HG03139 (cell line): ENCODE measurements at regions not wholly inside any gene's neighbourhood (a gene's known extent, or its start where the extent isn't known, plus 50 kb on each side); places are given as distances from the start of the nearest gene placed in this dataset.

Experiments
- ATAC-seq: cut with Tn5 transposase; IDR thresholded peaks from one replicate; pipeline ENCODE4 v1.9.1; 2021; ENCODE audit not compliant: unreplicated experiment

DNA sequence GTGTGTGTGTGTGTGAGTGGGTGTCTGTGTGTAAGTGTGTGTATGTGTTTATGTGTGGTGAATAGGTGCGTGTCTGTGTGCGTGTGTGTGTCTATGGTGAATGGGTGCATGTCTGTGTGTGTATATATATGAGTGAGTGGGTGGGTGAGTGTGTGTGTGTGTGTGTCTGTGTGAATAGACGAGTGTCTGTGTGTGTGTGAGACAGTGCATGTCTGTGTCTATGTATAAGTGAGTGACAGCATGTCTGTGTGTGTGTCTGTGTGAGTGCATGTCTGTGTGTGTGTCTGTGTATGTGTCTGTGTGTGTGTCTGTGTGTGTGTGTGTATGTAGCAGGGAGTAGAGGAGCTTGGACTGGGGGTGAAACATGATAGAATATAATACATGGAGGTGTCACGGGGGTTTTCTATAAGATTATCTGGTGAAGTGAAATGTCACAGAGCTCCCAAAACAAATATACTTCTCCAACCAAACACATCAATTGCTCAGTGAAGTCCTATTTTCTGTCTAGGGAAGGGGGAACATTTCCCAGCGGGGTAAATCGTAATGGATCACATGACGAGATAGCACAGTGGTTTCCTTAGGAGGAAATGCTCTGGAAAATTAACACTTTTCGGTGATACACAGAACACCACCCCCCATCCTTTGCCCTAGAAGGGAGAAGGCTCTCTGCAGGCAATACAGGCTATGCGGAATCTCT is 723.3 kb upstream of the CELF2 start:
- ATAC-seq: no peak

DNA sequence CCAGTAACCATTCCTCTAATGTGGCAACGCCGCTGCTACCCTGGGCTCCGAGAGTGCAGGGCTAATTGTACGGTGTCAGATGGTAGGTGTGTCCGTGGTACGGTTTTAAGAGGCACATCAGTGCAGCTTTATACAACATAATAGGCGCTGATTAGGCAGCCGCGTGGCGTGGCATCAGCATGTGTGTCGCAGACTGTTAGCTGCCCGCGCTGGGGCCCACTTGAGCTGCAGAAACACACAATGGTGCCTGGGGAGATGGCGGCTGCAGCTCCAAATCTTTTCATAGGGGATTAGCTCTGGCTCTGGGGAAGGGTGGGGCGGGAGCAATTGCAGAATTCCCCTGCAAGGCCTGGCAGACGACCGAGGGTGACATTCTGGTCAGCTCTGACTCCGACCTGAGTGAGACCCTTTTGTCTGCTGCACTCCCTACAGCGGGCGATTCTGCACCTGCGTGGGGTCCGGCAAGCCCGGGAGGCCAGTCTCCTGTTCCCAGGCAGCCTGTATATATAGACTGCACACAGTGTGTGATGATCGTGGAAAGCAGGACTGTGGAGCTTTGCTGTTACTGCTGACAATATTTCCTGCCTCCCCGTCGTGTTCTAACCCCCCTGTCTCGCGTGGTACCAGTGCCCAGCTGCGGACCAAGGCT is 722.7 kb upstream of the CELF2 start:
- no peak for ATAC-seq

DNA sequence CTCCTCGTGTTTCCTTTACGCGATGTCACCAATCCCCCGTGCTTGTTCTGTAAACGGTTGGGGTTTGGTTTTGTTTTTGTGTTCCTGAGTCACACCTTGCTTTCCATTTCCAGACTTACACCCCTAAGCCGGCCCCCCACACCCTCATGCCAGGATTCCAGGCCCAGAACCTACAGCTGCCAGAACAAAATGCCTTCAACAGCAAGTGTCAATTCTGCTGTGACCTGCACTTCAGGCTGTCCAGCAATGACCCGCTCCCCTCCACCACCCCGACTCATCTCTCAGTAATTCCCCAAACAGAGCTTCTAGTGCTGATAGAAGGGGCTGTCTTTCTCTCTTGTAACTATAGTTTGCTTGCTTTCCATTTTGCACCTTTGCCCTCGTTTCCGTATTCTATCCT is 722.1 kb upstream of the CELF2 start:
- ATAC-seq: no peak

DNA sequence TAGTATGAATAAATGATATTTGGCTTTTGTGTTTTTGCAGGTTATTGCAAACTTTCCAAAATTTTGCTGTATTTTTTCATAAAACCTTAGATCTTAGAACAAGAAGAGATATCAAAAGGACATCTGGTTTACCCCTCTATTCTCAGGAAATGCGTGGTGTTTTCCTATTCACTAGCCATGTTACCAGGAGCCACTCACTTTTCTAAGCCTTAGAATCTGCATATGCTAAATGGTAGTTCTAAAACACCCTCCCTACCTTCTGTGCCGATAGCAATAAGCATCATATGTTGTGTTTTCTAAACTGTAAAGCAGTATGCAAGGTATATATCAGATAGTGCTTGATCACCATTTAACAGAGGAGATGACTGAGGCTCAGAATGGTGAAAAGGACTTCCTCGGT is 715.0 kb upstream of the CELF2 start:
- ATAC-seq: no peak

DNA sequence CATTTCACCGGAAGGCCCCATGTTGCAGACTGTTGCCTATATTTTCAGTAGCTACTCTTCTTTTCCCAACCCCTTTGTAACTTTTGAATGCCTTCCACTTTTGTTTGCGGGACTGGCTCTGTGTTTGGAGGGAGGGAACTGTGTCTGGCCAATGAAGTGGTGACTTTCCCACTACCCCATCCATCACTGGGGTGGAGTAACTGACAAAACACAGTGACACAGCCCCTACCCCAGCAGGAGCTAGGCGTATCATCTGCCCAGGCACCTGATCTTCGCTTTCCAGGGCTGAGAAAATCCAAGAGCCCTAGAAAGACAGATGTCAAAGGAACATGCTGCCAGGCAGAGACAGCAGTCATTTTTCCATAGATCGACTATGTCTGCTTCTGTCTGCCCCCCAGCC is 710.6 kb upstream of the CELF2 start:
- no peak for ATAC-seq

DNA sequence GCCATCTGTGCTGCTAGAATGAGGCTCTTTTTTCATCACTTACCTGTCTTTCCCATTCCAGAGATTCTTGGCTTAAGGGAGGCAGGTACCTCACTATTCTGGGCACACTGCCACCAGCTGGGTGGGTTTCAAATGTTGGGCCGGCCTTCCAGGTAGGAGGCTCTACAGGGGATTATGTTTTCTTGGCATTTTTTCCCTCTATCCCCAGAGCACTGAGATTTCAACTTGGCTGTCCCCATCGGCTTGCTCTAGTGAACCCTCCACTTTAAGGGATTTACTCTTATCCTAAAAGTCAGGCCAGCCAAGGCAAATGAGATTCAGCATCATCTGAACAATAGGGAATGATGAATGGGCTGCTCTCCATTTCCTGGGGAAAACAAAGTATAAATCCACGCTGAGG is 710.1 kb upstream of the CELF2 start:
- no peak for ATAC-seq

DNA sequence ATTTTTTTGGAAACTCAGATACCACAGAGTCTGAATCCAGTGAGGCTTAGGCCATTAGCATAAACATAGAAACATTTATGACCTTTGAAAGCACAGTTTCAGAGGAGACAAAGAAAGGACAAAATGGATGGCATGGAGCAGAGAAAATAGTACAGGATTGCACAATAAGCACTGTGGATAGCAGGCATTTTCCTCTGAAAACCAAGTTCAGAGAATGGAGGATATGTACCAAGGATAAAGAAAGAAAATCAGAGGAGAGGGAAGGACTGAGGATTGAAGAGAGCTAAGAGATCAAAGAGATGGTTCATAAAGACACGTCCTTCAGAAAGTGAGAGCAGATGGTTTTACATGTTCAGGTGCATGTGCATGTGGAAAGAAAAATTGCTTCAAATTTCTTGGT is 707.2 kb upstream of the CELF2 start:
- no peak for ATAC-seq

DNA sequence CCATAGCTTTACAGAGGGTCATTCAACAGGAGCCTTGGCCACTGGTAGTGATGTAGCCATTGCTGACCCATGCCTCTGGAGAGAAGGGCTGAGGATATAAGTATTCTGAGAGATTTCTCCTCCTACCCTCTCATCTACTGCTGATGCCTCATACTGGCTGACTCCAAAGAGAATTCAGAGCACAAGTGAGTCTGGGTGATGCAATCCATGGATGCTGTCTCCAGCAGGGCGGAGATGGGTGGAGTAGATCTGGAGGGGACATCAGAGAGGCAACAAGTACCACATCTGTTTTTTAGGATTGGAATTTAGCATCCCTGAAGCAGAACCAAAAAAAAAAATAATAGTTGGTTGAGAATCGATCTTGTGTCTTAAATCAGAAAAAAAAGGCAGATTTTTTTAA is 705.7 kb upstream of the CELF2 start:
- ATAC-seq: no peak

DNA sequence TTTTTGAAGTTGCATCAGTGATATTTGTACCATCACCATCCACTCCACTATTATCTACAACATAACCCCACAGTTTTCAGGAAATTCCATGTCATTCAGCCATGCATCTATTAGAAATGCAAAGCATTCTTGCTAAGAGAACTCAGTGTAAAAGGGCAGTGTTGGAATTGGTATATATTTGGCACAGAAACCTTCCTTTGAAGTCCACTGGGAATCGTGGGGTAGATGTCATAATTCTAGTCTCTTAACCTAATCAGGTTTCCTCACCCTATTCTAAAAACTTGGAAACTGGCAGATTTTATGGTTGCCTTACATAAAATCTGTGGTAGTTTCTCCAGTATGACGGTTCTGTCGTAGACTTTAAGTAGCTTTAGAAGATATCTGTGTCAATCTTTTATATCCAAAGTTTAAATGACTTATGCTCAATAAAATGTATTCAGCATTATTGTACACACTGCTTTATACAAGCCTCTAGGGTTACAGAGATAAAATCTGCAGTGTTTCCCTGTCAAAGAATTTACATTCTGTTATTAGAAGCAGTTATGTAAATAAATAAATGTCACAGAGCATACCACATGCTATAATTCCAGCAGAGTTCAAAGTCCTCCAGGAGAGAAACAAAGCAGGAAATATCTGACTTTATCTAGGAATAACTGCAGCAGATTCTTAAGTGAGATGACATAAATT is 704.4 kb upstream of the CELF2 start:
- no peak for ATAC-seq

DNA sequence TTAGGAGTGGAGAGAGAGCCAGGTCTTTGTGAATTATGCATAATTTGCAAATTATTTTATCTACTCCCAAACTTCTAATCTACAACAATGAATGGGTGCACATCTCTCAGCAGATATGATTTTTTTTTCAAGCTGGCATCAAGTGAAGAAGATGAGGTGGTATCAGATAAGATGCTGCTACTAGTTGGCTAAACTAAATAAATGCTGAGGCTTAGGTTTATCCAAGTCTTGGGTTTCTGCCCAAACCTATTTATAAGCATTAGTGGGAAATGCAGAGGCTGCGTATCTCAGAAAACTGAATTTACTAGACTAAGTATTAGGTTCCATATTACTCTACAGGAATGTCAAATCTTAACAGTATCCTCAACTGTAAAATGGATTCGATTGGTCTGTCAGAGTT is 703.0 kb upstream of the CELF2 start:
- ATAC-seq: no peak

DNA sequence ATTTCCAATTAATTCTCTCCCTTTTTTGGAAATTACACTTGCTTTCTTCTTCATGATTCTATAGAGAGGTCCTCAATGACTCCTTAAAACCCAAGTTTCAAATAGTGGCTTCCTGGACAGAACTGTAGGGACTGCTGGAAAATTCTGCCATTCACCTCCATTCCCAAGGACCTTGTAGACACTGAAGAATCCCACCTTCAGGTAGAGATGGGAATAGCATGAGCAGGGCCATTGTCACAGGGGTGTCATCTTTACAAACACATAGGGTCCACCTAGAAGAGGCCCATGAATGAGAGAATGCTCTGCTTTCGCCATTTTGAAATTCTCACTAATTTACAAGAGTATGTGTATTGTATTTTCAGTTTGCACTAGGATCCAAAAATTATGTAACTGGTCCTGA is 701.7 kb upstream of the CELF2 start:
- no peak for ATAC-seq

DNA sequence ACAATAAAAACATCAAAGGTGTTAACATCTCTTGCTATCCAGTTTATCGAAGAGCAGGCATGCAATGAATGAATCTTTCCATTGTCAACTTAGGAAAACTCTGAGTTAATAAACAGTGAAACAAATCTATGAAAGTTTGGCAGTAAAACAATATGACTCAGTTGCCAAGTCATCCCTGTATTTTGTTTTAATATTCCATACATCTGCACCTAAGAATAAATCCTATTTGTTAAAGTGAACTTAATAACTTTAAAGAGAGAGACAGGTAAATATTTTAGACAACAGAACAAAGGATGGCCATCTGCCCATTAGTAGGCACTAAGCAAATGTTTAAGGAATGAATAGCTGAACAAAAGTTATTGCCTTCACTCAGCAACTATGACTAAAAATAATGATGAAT is 700.5 kb upstream of the CELF2 start:
- ATAC-seq: no peak

DNA sequence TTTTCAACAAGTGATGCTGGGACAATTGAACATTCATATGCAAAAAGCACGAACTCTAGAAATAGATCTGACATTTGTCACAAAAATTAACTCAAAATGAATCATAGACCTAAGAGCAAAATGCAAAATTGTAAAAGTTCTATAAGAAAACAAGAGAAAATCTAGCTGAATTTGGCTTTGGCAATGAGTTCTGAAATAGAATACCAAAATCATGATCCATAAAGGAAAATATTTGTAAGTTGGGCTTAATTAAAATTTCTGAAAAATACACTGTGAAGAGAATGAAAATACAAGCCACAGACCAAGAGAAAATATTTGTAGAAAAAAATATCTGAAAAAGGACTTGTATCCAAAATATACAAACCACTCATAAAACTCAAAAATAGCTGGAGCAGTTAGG is 698.8 kb upstream of the CELF2 start:
- ATAC-seq: no peak

DNA sequence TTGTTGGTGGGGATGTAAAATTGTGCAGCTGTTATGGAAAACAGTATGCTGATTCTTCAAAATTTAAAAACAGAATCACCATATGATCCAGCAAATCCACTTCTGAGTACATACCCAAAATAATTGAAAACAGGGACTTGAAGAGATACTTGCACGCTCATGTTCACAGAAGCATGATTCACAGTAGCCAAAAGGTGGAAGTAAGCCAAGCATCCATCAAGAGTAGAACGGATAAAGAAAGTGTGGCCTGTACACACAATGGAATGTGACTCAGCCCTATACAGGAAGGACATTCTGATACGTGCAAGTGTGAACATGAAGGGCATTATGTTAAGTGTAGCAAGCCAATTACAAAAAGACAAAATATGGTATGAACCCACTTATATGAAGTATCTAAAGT is 696.7 kb upstream of the CELF2 start:
- ATAC-seq: no peak

DNA sequence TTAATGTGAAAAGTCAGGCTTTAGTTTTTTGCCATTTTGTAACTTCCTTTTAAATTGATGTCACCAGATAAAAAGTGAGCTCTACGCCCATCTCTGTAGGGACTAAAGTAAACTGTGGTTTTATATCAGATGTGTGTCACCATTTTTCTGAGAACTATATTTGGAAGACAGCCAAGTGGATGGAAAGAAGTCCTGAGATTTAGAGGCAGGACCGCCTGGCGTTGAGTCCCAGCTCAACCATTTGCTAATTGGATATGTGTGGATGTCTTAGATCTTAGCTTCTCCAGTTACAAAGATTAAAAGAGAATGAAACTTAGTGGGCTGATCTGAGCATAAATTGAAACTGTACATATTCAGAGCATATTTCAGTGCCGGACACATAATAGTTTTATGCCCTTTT is 691.6 kb upstream of the CELF2 start:
- ATAC-seq: no peak

DNA sequence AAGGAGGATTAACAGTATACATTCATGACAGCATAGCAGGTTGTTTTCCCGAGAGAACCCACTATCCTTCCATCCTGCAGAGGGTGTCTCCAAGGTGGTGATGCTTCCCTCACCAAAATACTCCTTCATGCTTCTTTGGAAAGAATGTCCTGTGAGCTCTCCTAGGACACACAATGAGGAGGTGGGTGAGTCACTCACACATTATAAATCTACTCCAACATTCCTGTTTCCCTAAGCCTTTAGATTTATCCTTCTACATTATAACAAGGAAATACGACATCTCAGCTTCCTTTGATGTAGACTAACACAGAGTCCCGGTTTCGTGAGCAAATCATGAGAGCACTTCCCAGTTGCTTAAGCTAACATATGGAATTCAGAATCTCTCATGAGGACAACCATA is 689.7 kb upstream of the CELF2 start:
- no peak for ATAC-seq

DNA sequence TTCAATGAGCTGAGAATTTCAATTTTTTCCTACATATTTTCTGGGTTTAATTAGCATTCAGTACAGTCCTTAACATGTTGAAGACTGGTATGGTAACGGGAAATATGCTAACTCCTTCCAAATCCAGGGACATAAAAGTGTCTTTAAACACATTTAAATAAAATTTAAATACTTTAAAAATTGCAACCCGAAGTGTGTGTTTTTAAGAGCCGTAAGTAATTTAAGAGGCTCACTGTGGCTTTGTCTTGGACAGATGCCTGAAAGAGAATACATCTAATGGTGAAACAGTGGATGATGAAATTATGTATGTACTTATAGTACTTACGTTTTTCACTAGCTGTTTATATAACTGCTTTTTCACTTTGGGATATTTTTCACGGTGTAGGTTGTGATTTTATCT is 687.3 kb upstream of the CELF2 start:
- ATAC-seq: no peak

DNA sequence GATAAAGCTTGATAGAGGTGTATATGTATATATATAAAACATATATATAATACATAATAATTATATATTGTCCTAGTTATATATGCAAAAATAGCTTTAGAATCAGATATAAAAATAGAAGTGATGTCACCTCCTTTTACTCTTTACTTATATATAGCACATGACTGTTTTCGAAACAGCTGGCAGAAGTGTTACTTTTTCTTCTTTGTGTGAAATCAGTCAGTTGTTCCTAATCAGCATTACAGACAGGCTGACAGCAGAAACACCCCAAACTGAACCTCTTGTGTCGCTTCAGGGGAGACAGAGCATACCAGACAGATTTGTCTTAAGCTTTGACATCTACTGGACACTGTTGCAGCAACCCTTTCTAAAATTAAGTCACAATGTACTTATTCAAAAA is 684.9 kb upstream of the CELF2 start:
- no peak for ATAC-seq

DNA sequence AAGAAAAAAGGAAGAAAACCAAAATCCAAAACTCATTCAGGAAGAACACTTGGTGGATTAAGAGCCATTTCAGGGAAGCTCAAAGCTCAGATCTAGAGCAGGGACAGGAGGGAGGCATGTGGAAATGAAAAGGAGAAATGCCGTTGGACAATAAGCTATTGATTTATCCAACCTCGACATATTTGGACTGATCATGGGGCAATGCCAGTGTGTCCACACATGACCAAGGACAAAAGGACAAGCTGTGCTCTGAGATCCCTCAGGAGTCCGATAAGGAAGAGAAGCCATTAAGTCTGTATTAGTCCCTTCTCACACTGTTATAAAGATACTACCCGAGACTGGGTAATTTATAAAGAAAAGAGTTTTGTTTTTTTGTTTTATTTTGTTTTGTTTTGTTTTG is 684.0 kb upstream of the CELF2 start:
- no peak for ATAC-seq

DNA sequence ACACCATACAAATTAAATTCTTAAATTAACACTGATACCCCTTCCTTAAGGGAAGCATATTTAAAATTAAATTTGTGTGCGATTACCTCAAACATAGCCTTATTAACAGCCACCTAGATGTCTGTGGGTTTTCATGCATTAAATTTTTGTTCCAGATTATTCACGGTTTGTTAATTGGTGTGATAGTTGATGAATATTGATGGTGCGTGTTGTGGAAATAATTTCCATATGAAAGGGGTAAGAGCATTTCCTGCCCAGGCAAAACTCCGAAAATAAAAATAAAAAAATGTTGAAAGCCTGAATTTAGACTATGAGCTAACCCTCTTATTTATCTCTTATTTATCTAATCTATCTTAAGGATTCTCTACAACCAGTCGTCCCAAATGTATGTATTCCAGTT is 679.3 kb upstream of the CELF2 start:
- ATAC-seq: no peak

DNA sequence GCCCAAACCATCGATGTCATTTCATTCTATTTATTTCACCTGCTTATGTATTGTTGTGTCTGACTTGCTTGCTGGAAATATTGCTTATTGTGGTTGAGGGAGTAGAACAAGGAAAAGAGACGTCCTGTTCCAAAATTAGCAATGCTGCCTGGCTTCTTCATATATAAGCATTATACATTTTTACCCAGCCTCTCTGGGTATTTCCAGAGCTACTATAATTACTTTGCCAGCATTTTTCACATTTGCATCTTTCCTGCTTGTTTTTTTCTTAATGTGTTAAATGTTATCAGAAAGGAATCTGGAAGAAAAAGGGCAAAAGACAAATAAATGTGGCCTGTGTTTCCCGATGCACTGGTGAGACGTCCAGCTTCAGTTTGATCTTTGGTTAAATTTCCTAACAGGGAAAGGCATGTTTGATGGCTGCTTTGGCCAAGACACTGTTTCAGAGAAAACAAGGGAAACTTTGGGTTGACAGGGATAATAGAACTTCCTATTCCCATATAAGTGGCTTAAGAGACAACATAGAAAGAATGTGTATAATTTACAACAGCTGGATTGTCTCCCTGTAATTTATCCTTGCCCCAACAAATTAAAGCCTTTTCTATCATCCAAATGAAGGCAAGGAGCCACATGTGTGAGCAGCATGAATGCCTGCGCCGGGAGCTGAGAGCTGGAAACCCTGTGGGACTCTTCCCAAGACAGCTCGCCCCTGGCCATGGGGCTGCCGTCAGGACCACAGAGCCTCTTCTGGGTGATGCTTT is 671.1 kb upstream of the CELF2 start:
- ATAC-seq: no peak

DNA sequence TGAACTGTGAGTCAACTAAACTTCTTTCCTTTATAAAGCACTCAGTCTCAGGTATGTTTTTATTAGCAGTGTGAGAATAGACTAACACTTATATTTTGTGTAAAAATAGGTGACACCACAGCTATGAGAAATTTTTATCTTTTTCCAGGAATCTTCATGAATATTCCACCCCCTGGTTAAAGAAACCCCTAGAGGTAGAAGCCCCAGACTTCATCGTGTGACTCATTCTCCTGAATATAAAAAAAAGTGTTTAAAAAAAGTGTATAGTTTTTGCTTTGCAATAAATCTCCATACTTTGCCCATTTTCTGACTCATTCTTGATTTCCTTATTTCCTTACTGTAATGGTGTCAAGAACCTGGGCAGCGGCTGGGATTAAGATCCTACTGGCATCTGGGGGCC is 667.6 kb upstream of the CELF2 start:
- no peak for ATAC-seq
